HepG2 (cell line): ENCODE measurements at regions not wholly inside any gene's neighbourhood (a gene's known extent, or its start where the extent isn't known, plus 50 kb on each side); places are given as distances from the start of the nearest gene placed in this dataset.

ENCODE experiments used
- ATAC-seq: fragments of 200-7000 bp; cut with Tn5 transposase; 3 replicates; pipeline ENCODE4 v1.9.1; 2020; ENCODE audit warnings: mild to moderate bottlenecking, moderate library complexity
- BruUV-seq: library from RNA; stranded (reverse); fragments of 400-500 nt; replicated peaks from 2 replicates; lab custom pipeline; 2021; lab: Mats Ljungman, UMichigan
- CTCF ChIA-PET: fragments of 300-600 bp; formaldehyde crosslinking; extraction: SDS; loops from one replicate; lab custom pipeline; 2021; ENCODE audit warnings: low total read pairs, inconsistent platforms, low intra/inter-chr PET ratio; lab: Yijun Ruan, JAX
- POLR2A ChIA-PET: fragments of 350-600 bp; sonication (Branson Sonifier 250); formaldehyde crosslinking; loops from one replicate; lab custom pipeline; 2020; ENCODE audit warnings: antibody characterized with exemption, inconsistent platforms; lab: Yijun Ruan, JAX
- DNase-seq: peaks from one replicate; pipeline ENCODE4 v3.0.0-alpha.2; 2015; ENCODE audit warnings: low spot score
- FAIRE-seq: peaks from 3 replicates; lab custom pipeline; 2011; peaks lifted over from hg19 to GRCh38; lab: Jason Lieb, UNC
- H2AFZ ChIP-seq: one replicate; pipeline ENCODE4 v1.6.1; 2011; ENCODE audit warnings: low read length, inconsistent platforms
- H3K27ac ChIP-seq: fragments of 300-600 bp; 3 replicates; pipeline ENCODE4 v1.8.0; 2011; ENCODE audit warnings: mixed run types, mild to moderate bottlenecking, mixed read lengths, low read length, inconsistent platforms; ENCODE audit not compliant: insufficient read depth; ENCODE audit errors: extremely low read length
- H3K27me3 ChIP-seq, 2 experiments: fragments of 200-600 bp in 1 of 2; 2 replicates in 1 of 2; 3 replicates in 1 of 2; pipeline versions ENCODE4 v1.6.0 to v1.8.0; 2011; ENCODE audit warnings: low read length in 2 of 2, mild to moderate bottlenecking in 2 of 2, moderate library complexity in 2 of 2, inconsistent platforms in 1 of 2; ENCODE audit not compliant: insufficient read depth in 2 of 2, control insufficient read depth in 1 of 2
- H3K36me3 ChIP-seq, 2 experiments: fragments of 200-600 bp in 1 of 2; replicated peaks in 1 of 2; 2 replicates in 1 of 2; 3 replicates in 1 of 2; pipeline versions ENCODE4 v1.5.1 to v1.8.0; 2011; ENCODE audit warnings: low read length in 2 of 2, inconsistent platforms in 1 of 2; ENCODE audit not compliant: insufficient read depth in 2 of 2, control insufficient read depth in 1 of 2
- H3K4me1 ChIP-seq: 2 replicates; pipeline ENCODE4 v1.5.1; 2012; ENCODE audit warnings: low read length, inconsistent platforms; ENCODE audit not compliant: insufficient read depth
- H3K4me2 ChIP-seq: 2 replicates; pipeline ENCODE4 v1.6.0; 2011; ENCODE audit warnings: low read depth, low read length, inconsistent platforms
- H3K4me3 ChIP-seq, 3 experiments: fragments of 200-600 bp in 1 of 3; sonication (generic), shearing (Covaris generic) in 1 of 3; replicated peaks in 1 of 3; 2 replicates each; pipeline ENCODE4 v1.5.1; 2011 to 2016; ENCODE audit warnings: low read length in 3 of 3, inconsistent platforms in 2 of 3, low read depth in 2 of 3, mild to moderate bottlenecking in 2 of 3, control low read depth in 1 of 3, mixed read lengths in 1 of 3; ENCODE audit not compliant: insufficient read depth in 1 of 3
- H3K79me2 ChIP-seq: one replicate; pipeline ENCODE4 v1.6.1; 2011; ENCODE audit warnings: low read length, inconsistent platforms; ENCODE audit not compliant: insufficient read depth
- H3K9ac ChIP-seq: 2 replicates; pipeline ENCODE4 v1.6.0; 2011; ENCODE audit warnings: mild to moderate bottlenecking, low read depth, low read length, inconsistent platforms; ENCODE audit not compliant: insufficient read depth
- H3K9me3 ChIP-seq: 2 replicates; pipeline ENCODE4 v1.5.1; 2012; ENCODE audit warnings: mild to moderate bottlenecking, low read length
- H4K20me1 ChIP-seq: 2 replicates; pipeline ENCODE4 v1.6.0; 2011; ENCODE audit warnings: inconsistent platforms, mild to moderate bottlenecking, low read length, moderate library complexity; ENCODE audit not compliant: insufficient read depth
- GLI4 ChIP-seq: sonication (generic); formaldehyde crosslinking; IDR thresholded peaks from 2 replicates; pipeline ENCODE4 v1.5.1; 2020; ENCODE audit warnings: missing genetic modification reagents, mild to moderate bottlenecking, moderate library complexity, borderline replicate concordance
- GPN1 ChIP-seq: sonication (generic); formaldehyde crosslinking; IDR thresholded peaks from 2 replicates; pipeline ENCODE4 v1.5.1; 2020; ENCODE audit warnings: missing genetic modification reagents, borderline replicate concordance
- HNRNPLL ChIP-seq: fragments of 200-400 bp; formaldehyde crosslinking; IDR thresholded peaks from 2 replicates; pipeline ENCODE4 v1.6.1; 2017; ENCODE audit warnings: mild to moderate bottlenecking, low read depth, low read length; ENCODE audit not compliant: poor library complexity, severe bottlenecking
- KLF16 ChIP-seq, 2 experiments: sonication (generic) in 1 of 2; formaldehyde crosslinking in 1 of 2; IDR thresholded peaks; 2 replicates each; pipeline versions ENCODE4 v1.6.1 to v1.8.0; 2016 to 2023; ENCODE audit warnings: missing genetic modification reagents in 2 of 2, missing compliant biosample characterization in 1 of 2
- MTF1 ChIP-seq: sonication (generic); formaldehyde crosslinking; IDR thresholded peaks from 2 replicates; pipeline ENCODE4 v1.5.0; 2020; ENCODE audit warnings: missing genetic modification reagents
- MZF1 ChIP-seq: sonication (generic); formaldehyde crosslinking; IDR thresholded peaks from 2 replicates; pipeline ENCODE4 v1.8.1; 2023; ENCODE audit warnings: mild to moderate bottlenecking, missing genetic modification reagents, borderline replicate concordance
- SALL2 ChIP-seq: sonication (generic); formaldehyde crosslinking; IDR thresholded peaks from 2 replicates; pipeline ENCODE4 v1.8.1; 2023; ENCODE audit warnings: mild to moderate bottlenecking, missing genetic modification reagents, inconsistent platforms
- SIX1 ChIP-seq: sonication (generic); formaldehyde crosslinking; IDR thresholded peaks from 2 replicates; pipeline ENCODE4 v1.4.0; 2020; ENCODE audit warnings: missing genetic modification reagents, borderline replicate concordance
- ZBTB3 ChIP-seq: sonication (generic); formaldehyde crosslinking; IDR thresholded peaks from 2 replicates; pipeline ENCODE4 v1.4.0; 2020; ENCODE audit warnings: low read depth, mild to moderate bottlenecking, moderate library complexity, missing genetic modification reagents, borderline replicate concordance
- ZKSCAN5 ChIP-seq: sonication (generic); formaldehyde crosslinking; IDR thresholded peaks from 2 replicates; pipeline ENCODE4 v1.5.1; 2020; ENCODE audit warnings: mild to moderate bottlenecking, missing genetic modification reagents
- ZKSCAN8 ChIP-seq: IDR thresholded peaks from 2 replicates; pipeline ENCODE4 v1.6.1; 2016; ENCODE audit warnings: borderline replicate concordance, missing genetic modification reagents, missing compliant biosample characterization
- ZNF335 ChIP-seq: sonication (generic); formaldehyde crosslinking; IDR thresholded peaks from 2 replicates; pipeline ENCODE4 v1.4.0; 2020; ENCODE audit warnings: missing genetic modification reagents
- ZNF451 ChIP-seq: sonication (generic); formaldehyde crosslinking; IDR thresholded peaks from 2 replicates; pipeline ENCODE4 v1.5.0; 2020; ENCODE audit warnings: mild to moderate bottlenecking, missing genetic modification reagents
- ZNF567 ChIP-seq: sonication (generic); formaldehyde crosslinking; IDR thresholded peaks from 2 replicates; pipeline ENCODE4 v1.8.1; 2023; ENCODE audit warnings: mild to moderate bottlenecking, missing genetic modification reagents, borderline replicate concordance
- ZNF619 ChIP-seq: sonication (generic); formaldehyde crosslinking; IDR thresholded peaks from 2 replicates; pipeline ENCODE4 v1.4.0; 2020; ENCODE audit warnings: mild to moderate bottlenecking, missing genetic modification reagents
- ZNF775 ChIP-seq: sonication (generic); formaldehyde crosslinking; IDR thresholded peaks from 2 replicates; pipeline ENCODE4 v1.4.0; 2020; ENCODE audit warnings: missing genetic modification reagents, mild to moderate bottlenecking, moderate library complexity, borderline replicate concordance
- ZSCAN20 ChIP-seq: sonication (generic); formaldehyde crosslinking; IDR thresholded peaks from 2 replicates; pipeline ENCODE4 v1.4.0; 2020; ENCODE audit warnings: missing genetic modification reagents, mild to moderate bottlenecking, borderline replicate concordance
- WGBS: methylation state at CpG from one replicate; pipeline ENCODE4 v1.1.6; 2017; ENCODE audit warnings: low lambda C conversion rate; 5-methylcytosine and 5-hydroxymethylcytosine counted together
- in situ Hi-C: cut with HindIII; loops from 2 replicates; pipeline ENCODE4 v1.10.0; 2017; ENCODE audit warnings: low pct_unique_long_range_greater_than_20kb; ENCODE audit not compliant: extremely low pct_ligation_motif_present
- intact Hi-C: fragments of 100-400 bp; cut with micrococcal nuclease; formaldehyde crosslinking; loops from one replicate; pipeline ENCODE4 v1.10.0; 2022; ENCODE audit not compliant: unreplicated experiment
- TF ChIP-seq, protein P1 (sequence below): sonication (generic); formaldehyde crosslinking; IDR thresholded peaks from 2 replicates; pipeline ENCODE4 v1.5.0; 2020; ENCODE audit warnings: missing genetic modification reagents
- TF ChIP-seq, protein P2 (sequence below): sonication (generic); formaldehyde crosslinking; IDR thresholded peaks from 2 replicates; pipeline ENCODE4 v1.4.0; 2020; ENCODE audit warnings: missing genetic modification reagents
- TF ChIP-seq, protein P3 (sequence below): sonication (generic); formaldehyde crosslinking; IDR thresholded peaks from 2 replicates; pipeline ENCODE4 v1.8.1; 2022; ENCODE audit warnings: low read depth, mild to moderate bottlenecking, missing genetic modification reagents

DNA sequence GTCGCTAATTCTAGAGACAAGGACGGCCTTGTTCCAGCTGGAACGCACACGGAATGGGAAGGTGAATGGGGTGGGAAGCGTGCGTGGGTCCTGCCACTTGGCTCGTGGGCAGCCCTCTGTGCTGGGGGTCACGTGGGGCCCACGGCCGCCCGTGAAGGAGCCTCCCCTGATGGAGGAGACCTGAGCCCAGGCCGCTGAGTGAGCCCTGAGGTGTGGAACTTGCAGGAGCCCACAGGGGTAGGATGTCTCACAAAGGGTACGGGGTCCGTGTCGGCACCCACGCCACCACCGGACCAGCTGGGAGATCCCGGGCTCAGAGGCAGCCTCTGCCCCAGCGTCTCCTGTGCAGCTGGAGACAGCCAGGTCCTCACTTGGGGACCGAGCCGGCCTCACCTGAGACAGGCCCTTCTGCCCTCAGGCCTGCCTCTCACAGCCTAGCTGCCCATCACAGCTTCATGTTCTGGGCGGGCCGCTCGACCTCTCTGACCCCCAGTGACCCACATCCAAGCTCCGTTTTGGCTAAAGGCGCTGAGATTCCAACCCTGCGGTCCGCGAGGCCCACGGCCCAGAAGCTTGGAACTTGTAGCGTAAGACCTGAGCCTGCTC, 84.8 kb downstream of the FOXL3 start (continued):
- no peak for TF ChIP-seq GLI4 (CRISPR knock-in tag)
- TF ChIP-seq, protein P1, sequence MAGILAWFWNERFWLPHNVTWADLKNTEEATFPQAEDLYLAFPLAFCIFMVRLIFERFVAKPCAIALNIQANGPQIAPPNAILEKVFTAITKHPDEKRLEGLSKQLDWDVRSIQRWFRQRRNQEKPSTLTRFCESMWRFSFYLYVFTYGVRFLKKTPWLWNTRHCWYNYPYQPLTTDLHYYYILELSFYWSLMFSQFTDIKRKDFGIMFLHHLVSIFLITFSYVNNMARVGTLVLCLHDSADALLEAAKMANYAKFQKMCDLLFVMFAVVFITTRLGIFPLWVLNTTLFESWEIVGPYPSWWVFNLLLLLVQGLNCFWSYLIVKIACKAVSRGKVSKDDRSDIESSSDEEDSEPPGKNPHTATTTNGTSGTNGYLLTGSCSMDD (CRISPR knock-in tag): no peak
- no peak for TF ChIP-seq SALL2 (CRISPR knock-in tag)
- TF ChIP-seq MZF1 (CRISPR knock-in tag): no peak

DNA sequence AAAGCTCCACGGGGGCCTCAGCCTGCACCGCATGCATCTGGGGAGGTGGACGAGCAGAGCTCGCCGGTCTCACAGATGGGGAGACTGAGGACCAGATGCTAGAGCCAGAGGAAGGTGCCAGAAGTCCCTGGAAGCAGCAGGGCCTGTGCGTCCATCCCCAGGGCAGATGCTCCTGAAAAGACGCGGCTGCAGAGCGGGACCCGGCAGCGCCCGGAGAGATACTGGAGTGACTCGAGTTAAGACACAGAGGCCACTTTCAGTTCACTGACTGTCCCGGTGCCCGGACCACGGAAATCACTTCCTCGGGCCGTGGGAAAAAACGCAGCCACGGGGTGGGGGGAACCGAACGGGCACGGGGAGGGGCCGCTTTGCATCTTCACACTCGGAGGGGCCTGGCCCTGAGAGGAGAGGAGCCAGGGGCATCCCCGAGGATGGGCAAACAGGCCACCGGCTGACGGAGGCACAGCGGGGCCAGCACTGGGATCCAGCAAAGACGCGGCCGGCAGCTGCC, 85.4 kb downstream of the FOXL3 start:
- Histone ChIP-seq H2AFZ (no peak overlapping the region), H3K36me3 (no peaks in the 10 kb centered on the region), H3K27me3 (peaks cover 2 to 6% of the 10 kb centered on the region in 2 experiments; a peak in 2 of 5 replicates), H3K79me2 (no peaks in the 10 kb centered on the region), H3K9ac (no peak overlapping the region), H3K4me2 (no peak overlapping the region), H3K4me1 (peaks cover 72% of the 10 kb centered on the region)
- intact Hi-C loops: loop anchor here (10.0 kb wide), 1 partner anchor 49 kb away; no protein-coding TSS in a partner anchor
- no TSS peak for BruUV-seq
- WGBS: 85% methylated on average over 22 of the region's 32 CpGs
- in situ Hi-C loops: no loop called here
- ATAC-seq: no peak
- POLR2A ChIA-PET: no interaction called here
- TF ChIP-seq ZNF335 (CRISPR knock-in tag) (no peak), KLF16 (CRISPR knock-in tag; IDR thresholded peaks at IDR 0.05) (no peak), MTF1 (CRISPR knock-in tag) (no peak), ZBTB3 (CRISPR knock-in tag) (no peak), ZNF451 (no peak), HNRNPLL (no peak), ZNF619 (CRISPR knock-in tag) (no peak), GPN1 (no peak), ZNF567 (CRISPR knock-in tag) (no peak), ZSCAN20 (no peak), ZKSCAN8 (CRISPR knock-in tag) (no peak), ZKSCAN5 (CRISPR knock-in tag) (no peak), SIX1 (no peak), ZNF775 (CRISPR knock-in tag) (no peak)
- TF ChIP-seq, protein P2, sequence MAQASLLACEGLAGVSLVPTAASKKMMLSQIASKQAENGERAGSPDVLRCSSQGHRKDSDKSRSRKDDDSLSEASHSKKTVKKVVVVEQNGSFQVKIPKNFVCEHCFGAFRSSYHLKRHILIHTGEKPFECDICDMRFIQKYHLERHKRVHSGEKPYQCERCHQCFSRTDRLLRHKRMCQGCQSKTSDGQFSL: no peak
- TF ChIP-seq, protein P3, sequence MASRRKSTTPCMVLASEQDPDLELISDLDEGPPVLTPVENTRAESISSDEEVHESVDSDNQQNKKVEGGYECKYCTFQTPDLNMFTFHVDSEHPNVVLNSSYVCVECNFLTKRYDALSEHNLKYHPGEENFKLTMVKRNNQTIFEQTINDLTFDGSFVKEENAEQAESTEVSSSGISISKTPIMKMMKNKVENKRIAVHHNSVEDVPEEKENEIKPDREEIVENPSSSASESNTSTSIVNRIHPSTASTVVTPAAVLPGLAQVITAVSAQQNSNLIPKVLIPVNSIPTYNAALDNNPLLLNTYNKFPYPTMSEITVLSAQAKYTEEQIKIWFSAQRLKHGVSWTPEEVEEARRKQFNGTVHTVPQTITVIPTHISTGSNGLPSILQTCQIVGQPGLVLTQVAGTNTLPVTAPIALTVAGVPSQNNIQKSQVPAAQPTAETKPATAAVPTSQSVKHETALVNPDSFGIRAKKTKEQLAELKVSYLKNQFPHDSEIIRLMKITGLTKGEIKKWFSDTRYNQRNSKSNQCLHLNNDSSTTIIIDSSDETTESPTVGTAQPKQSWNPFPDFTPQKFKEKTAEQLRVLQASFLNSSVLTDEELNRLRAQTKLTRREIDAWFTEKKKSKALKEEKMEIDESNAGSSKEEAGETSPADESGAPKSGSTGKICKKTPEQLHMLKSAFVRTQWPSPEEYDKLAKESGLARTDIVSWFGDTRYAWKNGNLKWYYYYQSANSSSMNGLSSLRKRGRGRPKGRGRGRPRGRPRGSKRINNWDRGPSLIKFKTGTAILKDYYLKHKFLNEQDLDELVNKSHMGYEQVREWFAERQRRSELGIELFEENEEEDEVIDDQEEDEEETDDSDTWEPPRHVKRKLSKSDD (CRISPR knock-in tag): no peak
- TF ChIP-seq, all 625 proteins: peak for 0
- H3K9me3 ChIP-seq: no peaks in the 10 kb centered on the region
- no peak overlapping the region for H3K27ac ChIP-seq
- H3K4me3 ChIP-seq: no peak overlapping the region
- FAIRE-seq (no peak), DNase-seq (no peak)
- no peaks in the 10 kb centered on the region for H4K20me1 ChIP-seq
- CTCF ChIA-PET: no interaction called here
